NCI-H524 (cell line): ENCODE measurements at regions not wholly inside any gene's neighbourhood (a gene's known extent, or its start where the extent isn't known, plus 50 kb on each side); places are given as distances from the start of the nearest gene placed in this dataset.

Source experiments
- DNase-seq, 2 experiments: peaks; one replicate each; lab custom pipeline; 2025; lab: John Stamatoyannopoulos, UW

GRCh38 chr1:173422456-173422976 is 54.6 kb upstream of the PRDX6 start:
- no peak for DNase-seq

GRCh38 chr1:173423291-173423690 is 53.8 kb upstream of the PRDX6 start:
- no peak for DNase-seq

GRCh38 chr1:173424143-173424542 is 53.0 kb upstream of the PRDX6 start:
- no peak for DNase-seq

- no peak for DNase-seq
Observed at GRCh38 chr1:173424782-173425407, 52.2 kb upstream of the PRDX6 start.

GRCh38 chr1:173426057-173426456 is 51.1 kb upstream of the PRDX6 start:
- DNase-seq = no peak

- no peak for DNase-seq
Observed at GRCh38 chr1:173427146-173428054, 49.7 kb upstream of the PRDX6 start.
